ENCODE measurements at regions not wholly inside any gene's neighbourhood (a gene's known extent, or its start where the extent isn't known, plus 50 kb on each side); places are given as distances from the start of the nearest gene placed in this dataset.
"Not testable (repeated sequence)": the region's sequence is repeated elsewhere in the genome, so short reads cannot be mapped to it uniquely, and the experiment has no call there.

- TF ChIP-seq, protein P1, sequence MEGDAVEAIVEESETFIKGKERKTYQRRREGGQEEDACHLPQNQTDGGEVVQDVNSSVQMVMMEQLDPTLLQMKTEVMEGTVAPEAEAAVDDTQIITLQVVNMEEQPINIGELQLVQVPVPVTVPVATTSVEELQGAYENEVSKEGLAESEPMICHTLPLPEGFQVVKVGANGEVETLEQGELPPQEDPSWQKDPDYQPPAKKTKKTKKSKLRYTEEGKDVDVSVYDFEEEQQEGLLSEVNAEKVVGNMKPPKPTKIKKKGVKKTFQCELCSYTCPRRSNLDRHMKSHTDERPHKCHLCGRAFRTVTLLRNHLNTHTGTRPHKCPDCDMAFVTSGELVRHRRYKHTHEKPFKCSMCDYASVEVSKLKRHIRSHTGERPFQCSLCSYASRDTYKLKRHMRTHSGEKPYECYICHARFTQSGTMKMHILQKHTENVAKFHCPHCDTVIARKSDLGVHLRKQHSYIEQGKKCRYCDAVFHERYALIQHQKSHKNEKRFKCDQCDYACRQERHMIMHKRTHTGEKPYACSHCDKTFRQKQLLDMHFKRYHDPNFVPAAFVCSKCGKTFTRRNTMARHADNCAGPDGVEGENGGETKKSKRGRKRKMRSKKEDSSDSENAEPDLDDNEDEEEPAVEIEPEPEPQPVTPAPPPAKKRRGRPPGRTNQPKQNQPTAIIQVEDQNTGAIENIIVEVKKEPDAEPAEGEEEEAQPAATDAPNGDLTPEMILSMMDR (IDR thresholded peaks at IDR 0.05), result no peak
Measured at GRCh38 chr1:221863635-221864034, 121.7 kb upstream of the DUSP10 start.

GRCh38 chr1:221862971-221863370, 121.1 kb upstream of the DUSP10 start:
- no peak for DNase-seq (ENCODE audit: low spot score)
- H3K9me3 Mint-ChIP-seq (ENCODE audit: low read depth), result no peaks in the 10 kb centered on the region
- H3K36me3 Mint-ChIP-seq (ENCODE audit: low read depth), result no peaks in the 10 kb centered on the region
- H3K27ac Mint-ChIP-seq (ENCODE audit: unreplicated experiment), result no peak overlapping the region
- no peaks in the 10 kb centered on the region for H3K4me1 Mint-ChIP-seq (ENCODE audit: low read depth)
- H3K27me3 Mint-ChIP-seq (ENCODE audit: low read depth), result no peaks in the 10 kb centered on the region
- H3K4me3 Mint-ChIP-seq (ENCODE audit: unreplicated experiment), result no peak overlapping the region
- TF ChIP-seq, protein P1 (IDR thresholded peaks at IDR 0.05), result no peak

More at GRCh38 chr1:221863635-221864034, 121.7 kb upstream of the DUSP10 start:
- Mint-ChIP-seq H3K27ac (ENCODE audit: unreplicated experiment) (no peak overlapping the region), H3K27me3 (ENCODE audit: low read depth) (no peaks in the 10 kb centered on the region), H3K9me3 (ENCODE audit: low read depth) (no peaks in the 10 kb centered on the region), H3K4me1 (ENCODE audit: low read depth) (peaks cover 3% of the 10 kb centered on the region), H3K4me3 (ENCODE audit: unreplicated experiment) (no peak overlapping the region), H3K36me3 (ENCODE audit: low read depth) (no peaks in the 10 kb centered on the region)
- DNase-seq (ENCODE audit: low spot score), result no peak

GRCh38 chr1:221858818-221859611, 117.1 kb upstream of the DUSP10 start:
- Mint-ChIP-seq H3K9me3 (ENCODE audit: low read depth) (no peaks in the 10 kb centered on the region), H3K4me1 (ENCODE audit: low read depth) (no peaks in the 10 kb centered on the region), H3K27me3 (ENCODE audit: low read depth) (no peaks in the 10 kb centered on the region), H3K27ac (ENCODE audit: unreplicated experiment) (no peak overlapping the region), H3K36me3 (ENCODE audit: low read depth) (no peaks in the 10 kb centered on the region), H3K4me3 (ENCODE audit: unreplicated experiment) (no peak overlapping the region)
- TF ChIP-seq, protein P1 (IDR thresholded peaks at IDR 0.05), result no peak
- DNase-seq (ENCODE audit: low spot score), result no peak

DNA sequence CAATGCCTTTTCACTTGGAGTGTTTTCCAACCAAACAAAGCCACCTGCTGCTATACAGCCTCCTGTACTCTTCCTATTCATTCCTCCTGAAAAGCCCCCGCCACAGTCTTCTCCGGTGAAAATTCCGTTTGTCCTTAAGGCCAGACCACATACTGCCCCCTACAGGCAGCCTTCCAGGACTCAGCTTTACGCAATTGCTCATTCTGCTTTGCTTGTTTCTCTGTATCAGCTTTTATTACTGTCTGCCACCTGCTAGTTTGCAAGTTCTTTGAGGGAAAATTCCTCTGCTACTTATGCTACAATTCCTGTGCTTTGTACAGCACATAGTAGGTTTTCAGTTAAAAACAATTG, 115.2 kb upstream of the DUSP10 start:
- not testable (repeated sequence) for DNase-seq (ENCODE audit: low spot score); H3K4me3 Mint-ChIP-seq (ENCODE audit: unreplicated experiment); H3K36me3 Mint-ChIP-seq (ENCODE audit: low read depth); H3K27ac Mint-ChIP-seq (ENCODE audit: unreplicated experiment); H3K27me3 Mint-ChIP-seq (ENCODE audit: low read depth); H3K4me1 Mint-ChIP-seq (ENCODE audit: low read depth); H3K9me3 Mint-ChIP-seq (ENCODE audit: low read depth)
- TF ChIP-seq, protein P1 (IDR thresholded peaks at IDR 0.05), result peak; percentile 48

DNA sequence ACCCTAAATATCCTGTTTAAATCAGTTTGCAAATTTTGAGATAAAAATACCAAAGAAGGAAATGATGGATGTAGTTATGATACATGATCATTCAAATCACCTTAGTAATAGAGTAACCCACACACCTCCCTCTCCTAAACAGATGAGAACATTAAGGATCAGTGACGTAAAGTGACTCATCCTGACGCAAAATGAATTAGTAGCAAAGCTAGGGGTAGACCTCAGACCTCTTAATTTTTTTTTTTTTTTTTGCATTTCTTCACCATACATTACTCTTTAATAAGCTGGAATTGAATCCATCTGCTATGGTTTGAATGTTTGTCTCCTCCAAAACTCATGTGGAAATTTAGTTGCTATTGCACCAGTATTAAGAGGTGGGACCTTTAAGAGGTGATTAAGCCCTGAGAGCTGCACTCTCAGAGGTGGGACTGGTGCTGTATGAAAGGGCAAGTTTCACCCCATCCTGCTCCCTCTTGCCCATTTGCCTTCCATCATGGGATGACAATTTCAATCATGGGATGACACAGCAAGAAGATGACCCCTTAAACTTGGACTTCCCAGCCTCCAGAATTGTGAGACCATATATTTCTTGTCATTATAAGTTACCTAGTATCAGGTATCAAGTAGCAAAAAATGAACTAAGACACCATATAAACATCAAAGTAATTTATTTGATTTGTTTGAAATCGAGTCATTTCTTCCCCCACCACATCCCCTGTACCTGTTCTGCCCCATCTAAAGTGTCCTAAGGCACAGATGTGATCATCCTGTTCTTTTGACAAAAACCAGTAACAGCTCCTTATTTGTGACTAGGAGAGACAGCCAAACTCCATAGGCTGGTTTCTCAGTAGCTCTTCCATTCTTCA, 114.6 kb upstream of the DUSP10 start:
- DNase-seq (ENCODE audit: low spot score), result no peak

More for the DNA sequence above, 114.6 kb upstream of the DUSP10 start:
- peaks cover 6% of the 10 kb centered on the region for H3K4me1 Mint-ChIP-seq (ENCODE audit: low read depth)
- TF ChIP-seq, protein P1 (IDR thresholded peaks at IDR 0.05), result no peak
- no peak overlapping the region for H3K4me3 Mint-ChIP-seq (ENCODE audit: unreplicated experiment)
- no peaks in the 10 kb centered on the region for H3K27me3 Mint-ChIP-seq (ENCODE audit: low read depth)
- no peaks in the 10 kb centered on the region for H3K9me3 Mint-ChIP-seq (ENCODE audit: low read depth)
- H3K36me3 Mint-ChIP-seq (ENCODE audit: low read depth), result no peaks in the 10 kb centered on the region
- no peak overlapping the region for H3K27ac Mint-ChIP-seq (ENCODE audit: unreplicated experiment)

Data from chondrocyte (in vitro differentiated cells).